Left ventricle myocardium inferior (tissue), 1 donor: ENCODE measurements at regions not wholly inside any gene's neighbourhood (a gene's known extent, or its start where the extent isn't known, plus 50 kb on each side); places are given as distances from the start of the nearest gene placed in this dataset.
"Not testable (repeated sequence)": the region's sequence is repeated elsewhere in the genome, so short reads cannot be mapped to it uniquely, and the experiment has no call there.

Experiments used
- DNase-seq: peaks from one replicate; pipeline ENCODE4 v3.0.0-alpha.2; 2020
- H3K27ac ChIP-seq: fragments of 200-600 bp; replicated peaks from 2 replicates; pipeline ENCODE4 v1.8.0; 2021
- H3K27me3 ChIP-seq: fragments of 200-600 bp; 2 replicates; pipeline ENCODE4 v1.8.0; 2021; ENCODE audit warnings: low read depth
- H3K36me3 ChIP-seq: fragments of 200-600 bp; 2 replicates; pipeline ENCODE4 v1.8.0; 2021
- H3K4me1 ChIP-seq: fragments of 200-600 bp; 2 replicates; pipeline ENCODE4 v1.8.0; 2021
- H3K4me3 ChIP-seq: fragments of 200-600 bp; 2 replicates; pipeline ENCODE4 v1.8.0; 2021; ENCODE audit warnings: mild to moderate bottlenecking, moderate library complexity
- H3K9me3 ChIP-seq: fragments of 200-600 bp; replicated peaks from 2 replicates; pipeline ENCODE4 v1.8.0; 2021
- intact Hi-C: fragments of 100-400 bp; cut with micrococcal nuclease; formaldehyde crosslinking; loops from one replicate; pipeline ENCODE4 v1.11.0; 2022
- donor health status: DM: no; HTN: yes; CAD: no; lungs with severe emphysema.

DNA sequence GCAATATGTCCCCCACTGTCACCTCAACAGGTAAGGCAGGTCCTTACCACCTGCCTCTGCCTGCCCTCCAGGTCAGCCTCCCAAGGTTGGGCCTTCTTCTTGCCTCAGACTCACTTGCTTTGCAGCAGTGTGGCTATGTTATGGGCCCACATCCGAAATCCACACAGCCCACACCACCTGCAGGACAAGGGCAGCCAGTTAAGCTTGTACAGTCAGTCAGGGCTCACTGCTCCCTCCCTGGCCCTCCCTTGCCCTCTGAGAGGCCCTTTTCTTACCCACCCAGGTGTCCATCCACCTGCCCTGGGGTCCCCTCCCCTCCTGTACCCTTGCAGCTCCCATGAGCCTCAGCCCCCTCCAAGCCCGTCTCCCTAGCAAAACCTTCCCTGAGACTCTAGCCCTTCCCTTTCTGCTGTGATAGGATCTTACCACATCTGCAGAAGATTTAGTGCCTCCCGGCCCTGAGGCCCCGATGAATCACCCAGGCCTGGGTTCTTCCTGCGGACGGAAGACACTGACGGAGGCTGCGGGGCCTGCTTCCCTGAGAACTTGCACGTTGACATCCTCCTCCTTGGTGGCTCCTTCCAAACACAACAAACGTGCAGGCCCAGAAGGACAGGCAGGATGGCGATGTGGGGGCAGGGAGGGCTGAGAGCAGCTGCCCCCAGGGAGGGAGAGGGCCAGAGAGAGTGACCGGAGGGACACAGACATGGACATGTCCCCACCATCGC, 5466.2 kb upstream of the TPTE start:
- H3K4me3 ChIP-seq, H3K36me3 ChIP-seq, H3K27me3 ChIP-seq, H3K27ac ChIP-seq, intact Hi-C loops, H3K9me3 ChIP-seq, H3K4me1 ChIP-seq: not testable (repeated sequence)
- peak; percentile 25 for DNase-seq

DNA sequence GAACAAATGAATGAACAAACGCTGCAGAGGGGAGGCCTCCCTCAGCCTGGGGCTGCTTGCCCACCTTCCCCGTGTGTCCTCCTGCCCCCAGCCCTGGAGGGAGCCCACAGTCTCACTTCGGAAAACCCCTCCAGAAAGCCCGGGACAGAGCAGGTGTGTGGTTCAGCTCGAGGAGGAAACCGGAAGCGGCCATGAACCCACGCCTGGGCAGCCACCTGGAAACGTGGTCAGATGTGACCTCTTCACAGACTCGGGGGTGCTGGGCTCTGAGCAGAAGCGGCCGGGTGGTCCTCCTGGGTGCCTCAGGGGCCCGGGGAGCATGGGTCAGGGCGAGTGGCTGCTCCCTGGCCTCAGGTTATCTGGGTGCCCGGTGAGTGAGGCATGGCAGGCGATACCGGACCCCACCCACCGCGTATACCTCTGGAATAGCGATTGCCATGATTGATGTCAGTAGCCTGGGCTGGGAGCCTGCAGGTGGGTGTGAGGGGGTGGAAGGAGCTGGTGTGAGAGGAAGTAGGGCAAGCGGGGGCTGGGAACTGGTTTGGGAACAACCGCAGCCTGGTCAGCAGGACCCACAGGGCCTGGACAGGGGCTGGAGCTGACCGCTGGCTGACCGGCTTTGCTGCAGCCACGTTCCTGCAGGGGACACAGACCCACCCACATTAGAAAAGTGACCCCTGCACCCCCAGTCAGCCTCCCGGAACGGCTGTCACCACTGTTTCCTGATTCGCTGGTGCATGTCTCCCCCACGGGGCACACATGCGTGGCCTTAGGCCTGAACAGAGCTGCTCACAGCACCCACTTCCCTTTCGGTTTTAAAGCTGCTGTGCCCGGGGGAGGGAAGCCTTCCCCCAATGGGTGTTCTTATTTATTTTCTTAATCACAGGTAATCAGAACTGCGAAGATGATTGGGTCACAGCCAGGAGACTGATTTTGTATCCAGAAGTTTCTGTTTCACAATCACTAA, 5465.1 kb upstream of the TPTE start:
- H3K27me3 ChIP-seq, H3K9me3 ChIP-seq, H3K27ac ChIP-seq, DNase-seq, intact Hi-C loops, H3K4me3 ChIP-seq, H3K4me1 ChIP-seq, H3K36me3 ChIP-seq: not testable (repeated sequence)

DNA sequence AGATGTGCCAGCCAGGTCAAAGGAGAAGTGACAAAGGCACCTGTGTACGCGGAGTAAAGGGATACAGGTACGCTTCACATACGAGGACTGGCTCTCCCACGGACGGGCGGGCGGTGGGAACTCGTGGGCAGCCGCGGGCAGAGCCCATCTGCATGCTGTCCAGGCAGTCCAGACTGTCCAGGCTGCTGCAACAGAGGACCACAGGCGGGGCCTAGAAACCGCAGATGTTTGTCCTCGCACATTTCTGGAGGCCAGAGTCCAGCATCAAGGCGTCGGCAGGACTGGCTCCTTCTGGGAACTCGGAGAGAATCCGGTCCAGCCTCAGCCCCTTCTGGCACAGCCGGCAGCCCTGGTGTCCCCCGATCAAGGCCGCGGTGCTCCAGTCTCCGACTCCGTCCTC, 5464.3 kb upstream of the TPTE start:
- H3K36me3 ChIP-seq, H3K4me1 ChIP-seq, H3K4me3 ChIP-seq, intact Hi-C loops, H3K9me3 ChIP-seq, DNase-seq, H3K27me3 ChIP-seq, H3K27ac ChIP-seq: not testable (repeated sequence)

DNA sequence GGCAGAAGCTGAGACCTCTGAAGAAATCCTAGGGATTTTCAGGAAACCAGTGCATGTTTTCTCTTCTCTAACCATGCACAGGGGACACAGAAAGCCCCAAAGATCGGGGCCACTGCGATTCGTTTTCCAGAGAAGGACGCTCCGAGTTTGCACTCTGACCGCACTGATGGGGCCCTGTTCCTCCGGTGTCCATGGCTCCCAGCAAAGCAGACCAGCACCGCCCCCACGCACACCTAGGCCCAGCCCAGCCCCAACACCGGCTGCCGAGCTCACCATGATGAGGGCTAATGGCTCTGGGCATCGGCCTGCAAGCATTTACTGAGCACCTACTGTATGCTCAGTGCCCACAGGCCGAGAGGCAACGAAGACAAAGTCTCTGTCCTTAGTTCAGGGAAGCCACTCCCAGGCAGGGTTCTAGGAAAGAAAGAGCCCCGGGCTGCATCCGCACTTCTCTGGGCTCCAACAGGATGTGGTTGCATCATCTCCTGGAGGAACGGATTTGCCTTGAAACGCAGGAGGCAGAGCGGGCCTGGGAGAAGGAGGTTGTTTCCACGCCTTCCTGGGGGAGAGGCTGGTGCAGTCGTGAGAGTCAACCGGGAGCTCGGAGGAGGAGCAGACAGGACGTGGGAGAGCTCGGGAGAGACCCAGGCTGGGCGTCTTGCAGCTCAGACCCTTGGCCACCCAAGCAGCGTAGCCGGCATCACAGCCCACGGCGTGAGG, 5460.9 kb upstream of the TPTE start:
- DNase-seq, H3K36me3 ChIP-seq, intact Hi-C loops, H3K9me3 ChIP-seq, H3K27ac ChIP-seq, H3K4me3 ChIP-seq, H3K27me3 ChIP-seq, H3K4me1 ChIP-seq: not testable (repeated sequence)

DNA sequence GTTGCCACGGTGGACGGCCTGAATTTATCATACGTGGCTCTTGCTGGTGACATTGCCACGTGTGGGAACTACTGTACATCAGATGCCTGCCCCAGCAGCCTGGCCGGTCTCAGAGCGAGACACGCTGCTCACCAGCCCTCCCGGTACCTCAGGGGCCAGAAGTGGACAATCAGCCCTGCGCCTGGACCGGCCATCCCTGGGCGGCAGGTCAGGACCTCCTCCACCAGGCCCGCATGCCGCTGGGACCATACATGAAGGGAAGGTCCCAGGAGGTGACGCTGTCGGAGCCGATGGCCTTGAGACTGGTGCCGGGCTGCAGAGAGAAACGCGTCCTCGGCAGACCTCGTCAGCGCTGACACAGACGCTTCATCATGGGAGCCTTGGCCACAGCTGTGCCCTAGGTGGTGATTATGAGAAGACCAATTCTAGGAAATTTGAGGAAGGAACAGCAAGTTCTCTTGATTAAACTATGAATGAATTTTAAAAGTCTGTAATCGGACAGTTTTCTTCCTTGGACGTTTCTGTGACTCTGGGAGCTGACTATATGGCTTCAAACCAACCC, 5456.7 kb upstream of the TPTE start:
- peak overlapping the region; percentile 57 for H3K27ac ChIP-seq
- H3K9me3 ChIP-seq, H3K27me3 ChIP-seq, H3K4me1 ChIP-seq, H3K4me3 ChIP-seq, H3K36me3 ChIP-seq, intact Hi-C loops: not testable (repeated sequence)
- peak; percentile 46 for DNase-seq

DNA sequence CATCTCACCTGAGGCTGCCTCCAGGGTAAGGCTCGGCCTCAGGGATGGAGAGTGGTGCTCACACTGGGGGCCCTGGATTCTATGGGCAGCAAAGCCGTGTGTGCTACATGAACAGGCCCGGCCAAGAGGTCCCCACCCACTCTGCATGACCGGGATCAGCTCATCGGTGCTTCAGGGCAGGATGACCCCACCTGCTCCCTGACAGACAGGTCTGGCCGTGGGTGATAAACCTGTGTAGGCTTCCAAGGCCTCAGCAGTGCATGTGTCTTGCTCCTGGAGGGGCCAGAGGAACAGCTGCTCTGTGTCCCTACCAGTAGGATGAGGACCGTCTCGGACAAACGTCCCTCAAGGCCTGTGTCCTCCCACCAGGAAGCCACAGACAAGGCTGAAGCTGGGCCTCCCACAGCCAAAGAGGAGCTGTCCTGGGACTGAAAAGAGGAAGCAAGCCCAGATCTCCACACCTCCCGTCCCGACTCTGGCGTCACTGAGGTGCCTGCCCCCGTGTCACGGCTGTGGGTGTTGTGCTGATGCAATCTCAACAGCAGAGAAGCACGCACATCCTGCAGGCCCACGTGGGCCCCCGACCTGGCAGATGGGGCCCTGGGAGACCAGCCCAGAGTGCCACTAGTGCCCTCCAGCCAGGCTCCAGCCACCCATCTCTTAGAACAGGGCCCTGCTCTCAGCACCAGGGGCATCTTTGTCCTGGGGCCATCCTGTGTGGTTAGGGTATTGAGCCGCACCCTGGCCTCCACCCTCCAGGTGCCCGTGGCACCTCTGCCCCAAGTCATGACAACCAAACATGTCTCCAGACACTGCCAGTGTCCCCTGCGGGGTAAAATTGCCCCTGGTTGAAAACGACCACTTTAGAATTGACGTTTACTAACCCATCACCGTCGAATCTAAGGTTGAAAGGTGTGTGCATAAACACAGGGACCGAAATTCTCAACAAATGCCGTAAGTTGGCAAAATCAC, 5455.9 kb upstream of the TPTE start:
- H3K4me1 ChIP-seq, H3K9me3 ChIP-seq, intact Hi-C loops, H3K27me3 ChIP-seq, H3K36me3 ChIP-seq, H3K4me3 ChIP-seq: not testable (repeated sequence)
- peak overlapping the region; percentile 79 for H3K27ac ChIP-seq
- peak; percentile 83 for DNase-seq

DNA sequence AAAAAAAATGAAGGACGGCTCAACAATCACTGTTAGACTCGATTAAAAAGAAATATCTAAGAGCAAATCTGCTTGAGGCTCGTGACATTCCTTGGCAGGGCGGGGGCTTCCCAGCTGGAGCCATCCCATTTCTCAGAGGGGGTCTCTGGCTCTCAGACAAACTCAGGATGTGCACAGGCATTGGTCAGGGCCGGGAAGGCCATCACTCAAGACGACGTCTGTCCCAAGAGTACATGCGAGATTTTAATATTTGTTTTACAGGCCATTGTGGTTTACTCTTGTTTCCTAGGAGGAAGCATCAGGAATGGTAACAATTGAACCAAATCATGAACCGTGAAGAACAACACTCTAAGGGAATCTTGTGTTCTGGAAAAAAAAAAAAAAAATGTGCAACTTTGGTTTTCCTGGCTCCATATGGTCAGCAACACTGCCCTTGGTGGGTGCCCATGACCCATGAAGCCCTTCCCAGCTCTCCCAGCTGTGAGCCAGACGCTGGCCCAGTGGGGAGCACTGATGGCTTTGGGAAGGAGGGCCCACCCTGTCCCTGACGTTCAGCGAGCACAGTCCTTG, 5454.6 kb upstream of the TPTE start:
- H3K4me3 ChIP-seq, H3K4me1 ChIP-seq, intact Hi-C loops, H3K27me3 ChIP-seq, H3K36me3 ChIP-seq, H3K9me3 ChIP-seq: not testable (repeated sequence)
- DNase-seq: peak; percentile 12
- peak overlapping the region; percentile 52 for H3K27ac ChIP-seq

DNA sequence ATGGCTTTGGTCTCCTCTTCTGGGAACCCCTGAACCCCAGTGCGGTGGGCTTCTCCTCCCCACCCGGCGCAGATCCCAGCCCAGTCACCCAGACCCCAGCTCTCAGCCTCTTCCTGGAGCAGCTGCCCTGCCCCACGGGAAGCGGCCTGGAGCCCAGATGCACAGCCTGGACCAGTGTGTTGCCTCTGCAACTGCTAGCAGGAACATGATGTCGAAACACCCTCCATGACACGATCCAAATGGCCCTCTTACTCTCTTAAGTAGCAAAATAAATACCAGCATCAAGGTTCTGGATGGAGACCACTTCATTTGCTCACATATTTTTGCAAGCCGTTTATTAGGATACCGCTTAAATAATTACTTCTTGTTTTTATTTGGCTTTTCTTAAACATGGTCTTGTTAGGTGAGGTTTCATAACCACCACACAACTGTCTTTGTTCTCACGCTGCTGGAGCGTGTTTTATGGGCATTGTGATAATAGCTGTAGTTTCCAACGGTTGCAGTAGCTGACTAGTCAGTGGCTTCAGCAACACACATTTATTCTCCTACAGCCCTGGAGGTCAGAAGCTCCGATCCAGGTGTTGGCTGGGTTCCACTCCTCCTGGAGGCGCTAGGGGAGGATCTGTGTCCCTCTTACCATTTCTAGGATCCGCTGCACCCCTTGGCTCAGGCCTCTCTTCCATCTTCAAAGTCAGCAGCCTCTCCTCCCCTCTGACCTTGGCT, 5453.9 kb upstream of the TPTE start:
- H3K27me3 ChIP-seq, H3K9me3 ChIP-seq, intact Hi-C loops, H3K4me1 ChIP-seq, H3K36me3 ChIP-seq, H3K4me3 ChIP-seq: not testable (repeated sequence)
- peak; percentile 13 for DNase-seq
- peak overlapping the region; percentile 67 for H3K27ac ChIP-seq

DNA sequence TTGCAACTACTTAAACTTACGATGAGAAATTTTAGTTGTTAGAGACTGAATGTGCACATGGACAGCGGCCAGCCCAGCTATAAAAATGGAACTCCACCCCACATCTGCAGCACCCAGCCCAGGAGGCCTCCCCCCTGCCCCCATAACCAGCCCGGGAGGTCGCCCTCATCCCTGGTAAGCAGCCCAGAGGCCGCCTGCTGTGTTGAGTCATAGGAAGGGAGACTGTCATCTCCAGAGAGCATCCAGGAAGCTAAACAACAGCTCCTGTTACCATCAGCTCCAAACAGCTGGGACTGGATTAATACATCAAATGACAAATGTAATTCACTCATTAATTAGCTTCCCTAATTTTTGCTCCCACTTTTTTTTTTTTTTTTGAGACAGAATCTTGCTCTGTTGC, 5452.7 kb upstream of the TPTE start:
- intact Hi-C loops: not testable (repeated sequence)

DNA sequence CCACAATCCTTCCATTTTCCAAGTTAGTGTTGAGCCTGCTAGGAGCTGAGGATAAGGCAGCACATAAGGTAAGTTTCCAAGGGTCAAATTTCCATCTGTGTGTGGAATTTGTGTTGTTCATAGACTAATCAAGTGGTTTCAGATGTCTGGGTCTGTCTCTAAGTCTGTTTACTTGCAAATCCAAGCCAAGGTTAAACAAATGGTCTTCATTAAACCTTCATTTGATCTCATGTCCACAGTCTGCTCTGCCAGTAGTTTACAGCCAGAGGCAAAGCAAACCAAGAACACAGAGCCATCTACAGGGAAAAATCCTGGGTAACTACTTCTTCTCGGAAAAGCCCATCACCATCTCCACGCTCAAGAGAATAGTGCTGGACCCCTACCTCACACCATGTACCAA, 5450.2 kb upstream of the TPTE start:
- H3K27me3 ChIP-seq, H3K4me1 ChIP-seq, H3K4me3 ChIP-seq, intact Hi-C loops, H3K36me3 ChIP-seq, H3K9me3 ChIP-seq, DNase-seq: not testable (repeated sequence)
- peak overlapping the region; percentile 66 for H3K27ac ChIP-seq

More for the DNA sequence above, 5452.7 kb upstream of the TPTE start:
- H3K4me3 ChIP-seq, H3K4me1 ChIP-seq, DNase-seq, H3K36me3 ChIP-seq, H3K27me3 ChIP-seq, H3K9me3 ChIP-seq, H3K27ac ChIP-seq: not testable (repeated sequence)

DNA sequence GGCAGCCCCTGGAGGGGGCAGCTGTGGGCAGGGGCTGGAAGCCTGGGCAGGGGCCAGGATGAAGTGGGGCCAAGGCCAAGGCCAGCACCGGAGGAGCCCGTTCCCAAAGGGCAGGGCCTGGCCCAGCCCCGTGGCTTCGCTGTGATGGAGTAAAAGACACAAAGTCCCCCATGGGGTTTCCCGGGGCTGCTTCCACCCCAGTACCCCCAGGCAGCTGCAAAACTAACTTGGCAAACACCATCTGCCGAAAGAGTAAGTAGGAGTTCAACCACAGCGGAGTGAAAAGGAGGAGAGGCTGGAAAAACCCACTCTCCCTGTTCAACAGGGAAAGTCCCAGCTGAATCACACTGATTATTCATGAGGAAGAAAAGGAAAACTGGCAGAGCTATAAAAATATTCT, 5444.5 kb upstream of the TPTE start:
- DNase-seq, H3K4me3 ChIP-seq, H3K9me3 ChIP-seq, intact Hi-C loops, H3K4me1 ChIP-seq, H3K27ac ChIP-seq, H3K27me3 ChIP-seq, H3K36me3 ChIP-seq: not testable (repeated sequence)

DNA sequence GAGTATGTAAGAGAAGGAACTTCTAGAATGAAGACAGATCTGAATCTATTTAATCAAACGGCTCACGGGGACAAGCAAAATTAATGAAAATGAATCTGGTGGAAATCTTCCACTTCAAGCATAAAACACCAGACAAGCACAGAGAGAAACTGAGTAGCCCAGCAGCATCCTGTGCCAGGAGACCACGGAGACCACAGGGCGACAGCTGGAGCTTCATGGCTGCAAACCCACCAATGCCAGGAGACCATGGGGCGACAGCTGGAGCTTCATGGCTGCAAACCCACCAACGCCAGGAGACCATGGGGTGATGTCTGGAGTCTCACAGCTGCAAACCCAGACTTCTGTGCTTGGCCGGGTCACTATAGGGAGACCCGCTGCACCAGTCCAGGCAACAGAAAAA, 5442.0 kb upstream of the TPTE start:
- H3K36me3 ChIP-seq, intact Hi-C loops, H3K27ac ChIP-seq, H3K4me3 ChIP-seq, H3K9me3 ChIP-seq, DNase-seq, H3K27me3 ChIP-seq, H3K4me1 ChIP-seq: not testable (repeated sequence)
